ENCODE measurements at regions not wholly inside any gene's neighbourhood (a gene's known extent, or its start where the extent isn't known, plus 50 kb on each side); places are given as distances from the start of the nearest gene placed in this dataset.

DNA sequence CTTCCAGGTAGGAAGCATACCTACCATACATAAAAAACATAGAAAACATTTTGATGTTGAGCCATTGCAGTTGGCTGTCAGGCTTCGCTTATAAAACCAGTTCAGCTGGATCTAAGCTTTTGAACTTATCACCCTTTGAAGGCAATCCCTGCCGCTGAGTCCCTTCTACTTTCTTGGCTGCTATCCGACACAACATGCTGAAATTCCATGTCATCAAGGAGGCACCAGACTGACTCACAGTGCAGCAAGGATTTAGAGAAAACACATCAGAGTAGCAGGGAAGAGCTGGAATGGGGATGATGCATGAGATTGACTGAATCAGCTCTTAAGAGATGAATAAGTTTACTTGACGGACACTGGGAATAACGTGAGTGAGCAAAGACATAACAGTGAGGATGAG, 135.0 kb upstream of the MAN1A1 start:
- no peak overlapping the region for H3K4me3 ChIP-seq (replicated peaks in 1 of 3)

DNA sequence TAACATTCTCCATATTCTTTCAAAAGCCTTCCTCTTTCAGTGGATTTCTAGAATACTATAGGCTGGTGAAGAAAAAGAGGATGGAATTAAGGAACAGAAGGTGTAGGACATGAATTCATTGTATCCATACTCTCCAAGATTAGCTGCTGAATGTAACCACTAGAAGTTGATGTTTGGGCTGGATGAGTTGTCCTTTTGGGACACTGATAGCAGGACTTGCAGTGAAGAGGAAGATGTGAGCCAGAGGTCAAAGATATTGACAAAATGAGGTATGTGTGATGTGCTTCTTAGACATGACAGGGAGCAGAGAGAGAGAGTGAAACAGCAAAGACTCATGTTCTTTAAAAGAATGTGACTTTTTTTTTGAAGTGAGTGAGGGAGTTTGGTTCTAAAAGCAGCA, 134.3 kb upstream of the MAN1A1 start:
- no peaks in the 10 kb centered on the region for H3K36me3 ChIP-seq
- no peak overlapping the region for H3K27ac ChIP-seq
- intact Hi-C loops (cut with DNase I), result no loop called here
- H3K4me1 ChIP-seq, result no peaks in the 10 kb centered on the region
- DNase-seq, result no peak
- no peak for TF ChIP-seq POLR2A (IDR thresholded peaks at IDR 0.05)
- TF ChIP-seq, protein P1, sequence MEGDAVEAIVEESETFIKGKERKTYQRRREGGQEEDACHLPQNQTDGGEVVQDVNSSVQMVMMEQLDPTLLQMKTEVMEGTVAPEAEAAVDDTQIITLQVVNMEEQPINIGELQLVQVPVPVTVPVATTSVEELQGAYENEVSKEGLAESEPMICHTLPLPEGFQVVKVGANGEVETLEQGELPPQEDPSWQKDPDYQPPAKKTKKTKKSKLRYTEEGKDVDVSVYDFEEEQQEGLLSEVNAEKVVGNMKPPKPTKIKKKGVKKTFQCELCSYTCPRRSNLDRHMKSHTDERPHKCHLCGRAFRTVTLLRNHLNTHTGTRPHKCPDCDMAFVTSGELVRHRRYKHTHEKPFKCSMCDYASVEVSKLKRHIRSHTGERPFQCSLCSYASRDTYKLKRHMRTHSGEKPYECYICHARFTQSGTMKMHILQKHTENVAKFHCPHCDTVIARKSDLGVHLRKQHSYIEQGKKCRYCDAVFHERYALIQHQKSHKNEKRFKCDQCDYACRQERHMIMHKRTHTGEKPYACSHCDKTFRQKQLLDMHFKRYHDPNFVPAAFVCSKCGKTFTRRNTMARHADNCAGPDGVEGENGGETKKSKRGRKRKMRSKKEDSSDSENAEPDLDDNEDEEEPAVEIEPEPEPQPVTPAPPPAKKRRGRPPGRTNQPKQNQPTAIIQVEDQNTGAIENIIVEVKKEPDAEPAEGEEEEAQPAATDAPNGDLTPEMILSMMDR (IDR thresholded peaks at IDR 0.05), result no peak
- H3K4me3 ChIP-seq (replicated peaks in 1 of 3), result no peak overlapping the region
- no peaks in the 10 kb centered on the region for H3K9me3 ChIP-seq
- H3K27me3 ChIP-seq, result no peaks in the 10 kb centered on the region

More for the DNA sequence above, 135.0 kb upstream of the MAN1A1 start:
- Histone ChIP-seq H3K36me3 (no peaks in the 10 kb centered on the region), H3K9me3 (no peaks in the 10 kb centered on the region), H3K27me3 (no peaks in the 10 kb centered on the region), H3K4me1 (no peaks in the 10 kb centered on the region), H3K27ac (no peak overlapping the region)
- intact Hi-C loops (cut with DNase I), result no loop called here
- 65 to 66% methylated on average over 5 of the region's 5 CpGs for WGBS, 2 donors
- no peak for DNase-seq
- no peak for TF ChIP-seq POLR2A (IDR thresholded peaks at IDR 0.05)
- TF ChIP-seq, protein P1 (IDR thresholded peaks at IDR 0.05), result no peak

DNA sequence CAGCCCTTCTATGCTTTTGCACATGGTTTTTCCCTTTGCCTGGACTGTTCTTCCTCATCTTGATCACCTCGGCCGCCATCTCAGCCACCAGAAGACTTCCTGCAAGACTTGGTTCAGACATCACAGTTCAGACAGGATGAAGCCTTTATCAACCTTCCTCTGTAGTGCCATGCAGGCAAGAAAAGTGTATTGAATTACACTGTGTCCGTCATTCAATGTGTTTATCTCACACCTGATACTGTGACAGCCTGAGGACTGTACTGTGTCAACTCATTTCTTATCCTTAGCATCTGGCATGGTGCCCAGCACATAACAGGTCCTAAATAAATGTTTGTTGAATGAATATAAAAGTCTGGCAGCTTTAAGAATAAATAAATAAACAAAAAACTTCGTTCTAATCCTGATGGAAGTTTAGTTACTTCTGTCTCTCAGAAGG, 133.3 kb upstream of the MAN1A1 start:
- intact Hi-C loops (cut with DNase I), result no loop called here
- no peak for TF ChIP-seq POLR2A (IDR thresholded peaks at IDR 0.05)
- TF ChIP-seq, protein P1 (IDR thresholded peaks at IDR 0.05), result no peak
- no peak for DNase-seq

DNA sequence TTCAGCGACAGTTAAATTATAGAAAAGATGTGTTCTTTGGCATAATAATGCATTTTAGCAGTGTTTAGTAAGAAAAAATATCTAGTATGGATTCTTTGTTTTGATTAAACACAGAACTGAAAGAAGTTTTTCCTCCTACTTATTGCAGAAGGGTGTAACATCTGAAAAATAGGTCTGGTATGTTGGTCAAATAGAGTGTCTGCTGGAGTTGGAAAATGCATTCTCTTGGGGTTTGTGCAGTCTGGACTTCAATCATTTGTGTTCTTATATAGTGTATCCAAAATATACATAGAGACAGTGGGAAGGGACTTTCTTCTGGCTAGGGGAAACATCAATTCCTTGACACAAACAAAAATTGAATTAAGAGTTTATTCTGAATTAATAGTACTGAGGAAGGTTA, 132.4 kb upstream of the MAN1A1 start:
- Histone ChIP-seq H3K27me3 (no peaks in the 10 kb centered on the region), H3K4me1 (no peaks in the 10 kb centered on the region), H3K9me3 (no peaks in the 10 kb centered on the region), H3K27ac (no peak overlapping the region), H3K36me3 (no peaks in the 10 kb centered on the region), H3K4me3 (replicated peaks in 1 of 3) (no peak overlapping the region)
- DNase-seq, result no peak
- intact Hi-C loops (cut with DNase I), result no loop called here
- WGBS, 2 donors, result 72 to 76% methylated on average over 1 of the region's 1 CpG
- no peak for TF ChIP-seq POLR2A (IDR thresholded peaks at IDR 0.05)
- TF ChIP-seq, protein P1 (IDR thresholded peaks at IDR 0.05), result no peak

More for the DNA sequence above, 133.3 kb upstream of the MAN1A1 start:
- WGBS, 2 donors, result 84 to 91% methylated on average over 4 of the region's 4 CpGs
- Histone ChIP-seq H3K4me1 (no peaks in the 10 kb centered on the region), H3K36me3 (no peaks in the 10 kb centered on the region), H3K4me3 (replicated peaks in 1 of 3) (no peak overlapping the region), H3K27ac (no peak overlapping the region), H3K9me3 (no peaks in the 10 kb centered on the region), H3K27me3 (no peaks in the 10 kb centered on the region)

DNA sequence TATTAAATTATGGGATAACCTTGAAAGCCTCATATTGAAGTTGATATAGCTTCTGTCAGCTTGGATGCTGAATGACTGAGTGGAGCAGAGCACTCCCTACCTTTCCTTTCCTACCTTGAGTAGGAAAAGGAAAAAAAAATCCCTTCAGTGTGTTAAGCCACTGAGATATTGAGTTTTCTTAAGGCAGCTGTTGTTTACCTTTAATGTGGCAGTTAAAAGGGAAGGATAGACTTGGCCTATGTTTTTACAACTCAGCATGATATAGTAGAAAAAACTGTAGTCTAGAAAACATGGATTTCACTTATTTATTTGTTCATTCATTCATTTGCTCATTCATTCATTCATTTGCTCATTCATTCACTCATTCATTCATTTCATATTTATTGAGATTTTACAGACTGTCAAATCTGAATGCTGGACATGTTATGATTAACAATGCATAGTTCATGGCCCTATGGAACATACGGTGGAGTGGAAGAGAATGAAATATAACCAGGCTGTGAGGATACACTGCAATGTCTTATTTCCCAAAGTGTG, 131.5 kb upstream of the MAN1A1 start:
- Histone ChIP-seq H3K27me3 (no peaks in the 10 kb centered on the region), H3K36me3 (no peaks in the 10 kb centered on the region), H3K4me3 (replicated peaks in 1 of 3) (no peak overlapping the region), H3K4me1 (no peaks in the 10 kb centered on the region), H3K27ac (no peak overlapping the region), H3K9me3 (no peaks in the 10 kb centered on the region)
- no peak for DNase-seq
- 93 to 100% methylated on average over 1 of the region's 1 CpG for WGBS, 2 donors
- intact Hi-C loops (cut with DNase I), result no loop called here
- TF ChIP-seq, protein P1 (IDR thresholded peaks at IDR 0.05), result no peak
